ENCODE measurements at regions not wholly inside any gene's neighbourhood (a gene's known extent, or its start where the extent isn't known, plus 50 kb on each side); places are given as distances from the start of the nearest gene placed in this dataset.

- no peaks in the 10 kb centered on the region for H3K4me1 ChIP-seq
- WGBS, 5 donors: 52 to 68% (median 61%) methylated on average over 4 of the region's 4 CpGs
- DNase-seq: no peak
- no peaks in the 10 kb centered on the region for H3K9me3 ChIP-seq
- intact Hi-C loops (cut with DNase I; ENCODE audit: low total_unique reads): no loop called here
- TF ChIP-seq POLR2AphosphoS5 (IDR thresholded peaks at IDR 0.05) (no peak), EP300 (IDR thresholded peaks at IDR 0.05) (no peak), POLR2A (IDR thresholded peaks at IDR 0.05) (no peak), CTCF (IDR thresholded peaks at IDR 0.05) (no peak)
- no peak overlapping the region for H3K27ac ChIP-seq
- H3K4me3 ChIP-seq: no peak overlapping the region
- H3K36me3 ChIP-seq: no peaks in the 10 kb centered on the region
- H3K27me3 ChIP-seq: no peaks in the 10 kb centered on the region
These were observed 682.8 kb downstream of the SORCS1 start for GRCh38 chr10:106481598-106482275.

- H3K27me3 ChIP-seq: no peaks in the 10 kb centered on the region
- H3K27ac ChIP-seq: no peak overlapping the region
- no peaks in the 10 kb centered on the region for H3K4me1 ChIP-seq
- WGBS, 5 donors: 44 to 59% (median 48%) methylated on average over 4 of the region's 4 CpGs
- no peak overlapping the region for H3K4me3 ChIP-seq
- H3K36me3 ChIP-seq: no peaks in the 10 kb centered on the region
- H3K9me3 ChIP-seq: no peaks in the 10 kb centered on the region
- TF ChIP-seq EP300 (IDR thresholded peaks at IDR 0.05) (no peak), POLR2AphosphoS5 (IDR thresholded peaks at IDR 0.05) (no peak), CTCF (IDR thresholded peaks at IDR 0.05) (no peak), POLR2A (IDR thresholded peaks at IDR 0.05) (no peak)
- intact Hi-C loops (cut with DNase I; ENCODE audit: low total_unique reads): no loop called here
- no peak for DNase-seq
These were observed 684.9 kb downstream of the SORCS1 start for GRCh38 chr10:106479636-106480035.

GRCh38 chr10:106474876-106475275, 689.6 kb downstream of the SORCS1 start:
- H3K4me1 ChIP-seq: no peaks in the 10 kb centered on the region
- DNase-seq: no peak
- intact Hi-C loops (cut with DNase I; ENCODE audit: low total_unique reads): no loop called here
- H3K4me3 ChIP-seq: no peak overlapping the region
- no peaks in the 10 kb centered on the region for H3K36me3 ChIP-seq
- H3K9me3 ChIP-seq: peaks cover 0 to 3% (median 0%) of the 10 kb centered on the region in 4 donors
- TF ChIP-seq EP300 (IDR thresholded peaks at IDR 0.05): no peak
- TF ChIP-seq POLR2AphosphoS5 (IDR thresholded peaks at IDR 0.05): no peak
- TF ChIP-seq CTCF (IDR thresholded peaks at IDR 0.05): no peak
- no peak for TF ChIP-seq POLR2A (IDR thresholded peaks at IDR 0.05)
- no peaks in the 10 kb centered on the region for H3K27me3 ChIP-seq
- no peak overlapping the region for H3K27ac ChIP-seq

- Histone ChIP-seq H3K4me3 (no peak overlapping the region), H3K4me1 (no peaks in the 10 kb centered on the region), H3K36me3 (no peaks in the 10 kb centered on the region), H3K27ac (no peak overlapping the region), H3K9me3 (peaks cover 0 to 3% (median 0%) of the 10 kb centered on the region in 4 donors), H3K27me3 (no peaks in the 10 kb centered on the region)
- WGBS, 5 donors: 84 to 91% (median 89%) methylated on average over 3 of the region's 3 CpGs
- DNase-seq: no peak
- intact Hi-C loops (cut with DNase I; ENCODE audit: low total_unique reads): no loop called here
- TF ChIP-seq EP300 (IDR thresholded peaks at IDR 0.05): no peak
- TF ChIP-seq POLR2AphosphoS5 (IDR thresholded peaks at IDR 0.05): no peak
- no peak for TF ChIP-seq CTCF (IDR thresholded peaks at IDR 0.05)
- TF ChIP-seq POLR2A (IDR thresholded peaks at IDR 0.05): no peak
These were observed 691.3 kb downstream of the SORCS1 start for GRCh38 chr10:106473129-106473685.
